GM21737 (cell line): ENCODE measurements at regions not wholly inside any gene's neighbourhood (a gene's known extent, or its start where the extent isn't known, plus 50 kb on each side); places are given as distances from the start of the nearest gene placed in this dataset.
"Not testable (repeated sequence)": the region's sequence is repeated elsewhere in the genome, so short reads cannot be mapped to it uniquely, and the experiment has no call there.

Experiments used
- ATAC-seq: cut with Tn5 transposase; IDR thresholded peaks from one replicate; pipeline ENCODE4 v1.9.1; 2021; ENCODE audit warnings: mild to moderate bottlenecking, moderate library complexity; ENCODE audit not compliant: unreplicated experiment

DNA sequence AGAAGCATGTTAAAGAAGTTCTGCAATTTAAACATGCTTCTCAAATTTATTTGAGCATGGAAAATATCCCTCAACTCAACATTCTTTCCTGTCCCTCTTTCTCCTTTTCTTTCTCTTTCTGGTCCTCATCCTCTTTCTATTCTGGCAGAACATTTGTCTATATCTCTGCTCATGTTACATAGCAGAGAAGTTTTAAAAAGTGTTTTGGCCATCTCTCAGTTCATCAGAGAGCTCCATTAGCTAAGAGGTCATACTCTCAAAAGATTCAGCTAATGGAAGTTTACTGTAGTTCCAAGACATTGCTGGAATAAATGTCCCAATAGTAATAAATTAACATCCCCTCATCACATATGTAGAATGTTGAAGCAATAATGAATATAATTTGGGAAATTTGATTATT is 53.5 kb downstream of the XCL2 start:
- no peak for ATAC-seq

DNA sequence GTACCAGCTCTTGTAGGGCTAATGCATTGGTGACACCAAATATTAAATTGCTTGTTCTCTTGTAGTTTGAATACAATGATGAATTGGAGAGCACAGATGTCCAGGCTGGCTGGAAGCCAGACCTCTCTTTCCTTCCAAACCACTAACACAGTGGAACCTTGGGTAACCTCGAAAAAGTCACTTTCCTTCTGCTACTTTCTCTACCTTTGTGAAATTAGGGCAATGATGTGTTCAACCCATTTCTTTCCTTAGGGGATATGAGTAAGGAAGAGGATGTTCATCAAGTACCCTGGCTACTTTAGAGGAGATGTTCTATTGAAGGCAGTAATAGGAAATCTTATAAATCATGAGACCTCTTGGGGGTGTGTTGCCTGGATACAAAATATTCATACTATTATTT is 55.7 kb downstream of the XCL2 start:
- no peak for ATAC-seq

DNA sequence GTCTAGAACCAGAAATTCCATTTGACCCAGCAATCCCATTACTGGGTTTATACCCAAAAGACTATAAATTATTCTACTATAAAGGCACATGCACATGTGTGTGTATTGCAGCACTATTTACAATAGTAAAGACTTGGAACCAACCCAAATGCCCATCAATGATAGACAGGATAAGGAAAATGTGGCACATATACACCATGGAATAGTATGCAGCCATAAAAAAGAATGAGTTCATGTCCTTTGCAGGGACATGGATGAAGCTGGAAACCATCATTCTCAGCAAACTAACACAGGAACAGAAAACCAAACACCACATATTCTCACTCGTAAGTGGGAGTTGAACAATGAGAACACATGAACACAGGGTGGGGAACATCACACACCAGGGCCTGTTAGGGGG is 57.0 kb downstream of the XCL2 start:
- not testable (repeated sequence) for ATAC-seq

GRCh38 chr1:168485048-168485447 is 58.7 kb downstream of the XCL2 start:
- ATAC-seq, result no peak

DNA sequence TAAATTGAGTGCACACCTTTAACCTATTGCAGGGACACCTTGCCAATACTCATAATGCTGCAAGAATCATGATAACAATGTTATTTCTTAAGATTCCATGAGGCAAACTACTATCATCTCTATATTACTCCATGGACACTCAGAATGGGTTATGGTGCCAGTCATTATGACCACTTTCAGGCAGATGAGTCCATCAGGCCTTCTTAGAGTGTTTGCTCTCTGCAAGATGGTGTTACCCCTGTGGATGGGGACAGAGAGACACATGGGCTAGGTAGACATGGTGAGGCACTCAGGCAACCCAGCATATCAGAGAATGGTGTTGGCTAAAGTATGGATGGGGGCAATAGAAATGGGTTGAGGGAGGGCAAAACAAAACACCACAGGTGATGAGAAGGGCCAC is 59.7 kb downstream of the XCL2 start:
- no peak for ATAC-seq

GRCh38 chr1:168483539-168483938 is 60.3 kb downstream of the XCL2 start:
- no peak for ATAC-seq

DNA sequence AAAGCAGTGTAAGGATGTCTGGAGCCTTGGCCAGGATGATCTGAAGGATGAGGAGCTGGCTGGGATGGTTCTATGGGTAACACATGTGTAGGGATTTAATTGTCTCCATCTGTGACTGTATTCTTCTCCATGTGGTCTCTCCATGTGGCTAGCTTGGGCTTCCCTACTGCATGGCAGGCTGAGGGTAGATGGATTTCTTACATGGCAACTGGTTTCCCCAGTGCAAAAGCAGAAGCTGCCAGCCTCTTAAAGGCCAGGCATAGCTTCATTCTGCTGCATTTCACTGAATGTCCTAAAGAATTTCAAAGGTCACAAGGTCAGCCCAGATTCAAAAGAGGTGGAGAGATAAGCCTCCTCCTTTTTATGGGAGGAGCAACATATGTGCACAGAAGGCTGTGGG is 61.7 kb downstream of the XCL2 start:
- ATAC-seq, result no peak

DNA sequence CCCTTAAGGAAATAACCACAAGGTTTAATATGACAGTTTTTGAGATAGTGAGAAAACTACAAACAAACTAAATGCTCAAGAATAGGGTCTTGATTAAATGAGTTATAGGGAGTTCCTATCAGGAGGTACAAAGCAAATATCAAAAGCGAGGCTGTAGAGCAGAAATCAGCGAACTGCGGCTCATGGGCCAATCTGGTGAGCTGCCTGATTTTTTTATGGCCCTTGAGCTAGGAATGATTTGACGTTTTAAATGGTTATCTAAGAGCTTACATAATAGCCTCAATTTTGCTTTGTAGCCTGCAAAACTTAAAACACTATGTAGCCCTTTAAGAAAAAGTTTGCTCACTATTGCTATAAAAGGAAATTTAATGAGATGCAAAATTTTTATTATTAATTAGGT is 62.2 kb downstream of the XCL2 start:
- no peak for ATAC-seq

DNA sequence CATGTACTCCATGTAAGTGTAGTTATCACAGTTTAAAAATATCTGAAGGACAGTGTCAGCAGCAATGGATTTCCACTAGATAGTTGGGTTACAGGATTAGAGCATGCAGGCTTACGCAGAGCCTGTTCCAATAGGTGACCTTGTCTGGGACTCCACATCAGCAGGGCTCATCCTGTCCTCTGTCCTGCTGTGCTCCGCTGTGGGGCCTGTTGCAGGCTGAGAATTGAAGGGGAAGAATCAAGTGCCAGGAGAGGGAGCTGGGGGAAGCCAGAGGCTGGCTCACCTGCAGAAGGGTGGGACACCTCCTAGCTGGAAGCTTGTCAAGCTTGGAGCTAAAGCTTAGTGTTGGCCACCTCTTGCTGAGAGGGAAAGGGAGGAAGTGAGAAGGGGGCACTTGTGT is 62.8 kb downstream of the XCL2 start:
- no peak for ATAC-seq

GRCh38 chr1:168477792-168478191 is 66.0 kb downstream of the XCL2 start:
- ATAC-seq, result no peak

- ATAC-seq, result no peak
Measured at GRCh38 chr1:168476588-168477385, 67.0 kb downstream of the XCL2 start.

DNA sequence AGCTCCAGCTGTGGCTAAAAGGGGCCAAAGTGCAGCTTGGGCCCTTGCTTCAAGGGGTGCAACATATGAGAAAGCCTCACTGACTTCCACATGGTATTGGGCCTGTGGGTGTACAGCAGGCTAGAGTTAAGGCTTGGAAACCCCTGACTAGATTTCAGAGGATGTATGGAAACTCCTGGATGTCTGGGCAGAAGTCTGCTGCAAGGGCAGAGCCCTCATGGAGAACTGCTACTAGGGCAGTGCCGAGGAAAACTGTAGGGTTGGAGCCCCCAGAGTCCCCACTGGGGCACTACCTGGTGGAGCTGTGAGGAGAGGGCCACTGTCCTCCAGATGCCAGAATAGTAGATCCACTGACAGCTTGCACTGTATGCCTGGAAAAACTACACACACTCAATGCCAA is 69.5 kb downstream of the XCL2 start:
- no peak for ATAC-seq

DNA sequence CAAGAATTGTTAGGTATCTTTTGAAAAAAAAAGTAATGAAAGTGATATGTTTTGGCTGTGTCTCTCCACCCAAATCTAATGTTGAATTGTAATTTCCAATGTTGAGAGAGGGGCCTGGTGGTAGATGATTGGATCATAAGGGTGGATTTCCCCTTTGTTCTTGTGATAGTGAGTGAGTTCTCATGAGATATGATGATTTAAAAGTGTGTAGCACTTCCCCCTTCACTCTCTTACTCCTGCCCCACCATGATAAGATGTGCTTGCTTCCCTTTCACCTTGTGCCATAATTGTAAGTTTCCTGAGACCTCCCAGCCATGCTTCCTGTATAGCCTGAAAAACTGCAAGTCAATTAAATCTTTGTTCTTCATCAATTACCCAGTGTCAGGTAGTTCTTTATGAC is 70.7 kb downstream of the XCL2 start:
- no peak for ATAC-seq

- ATAC-seq, result no peak
Measured at GRCh38 chr1:168472223-168472622, 71.6 kb downstream of the XCL2 start.

DNA sequence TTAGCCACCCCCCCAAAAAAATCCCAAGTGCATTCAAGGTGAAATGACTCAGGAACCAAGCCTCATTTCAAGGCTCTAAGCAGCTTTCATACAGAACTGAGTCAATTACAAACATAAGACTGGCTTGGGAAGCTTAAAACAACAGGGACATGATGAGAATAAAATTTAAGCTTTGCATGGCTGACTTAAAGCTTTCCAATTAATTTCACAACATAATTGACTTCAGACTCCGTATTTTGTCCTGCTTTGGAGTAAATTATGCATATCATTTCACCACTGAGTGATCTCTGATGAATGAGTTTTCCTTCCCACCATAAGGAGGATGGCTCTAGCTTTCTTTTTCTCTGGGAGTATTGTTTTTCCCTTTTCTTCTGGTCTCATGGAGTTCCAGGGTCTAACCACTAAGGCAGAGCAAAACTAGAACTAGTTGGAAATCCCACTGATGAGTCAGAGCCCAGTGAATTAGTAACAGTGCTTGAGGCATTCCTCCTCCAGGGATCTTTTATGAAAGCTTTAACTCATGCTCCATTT is 72.8 kb downstream of the XCL2 start:
- no peak for ATAC-seq

DNA sequence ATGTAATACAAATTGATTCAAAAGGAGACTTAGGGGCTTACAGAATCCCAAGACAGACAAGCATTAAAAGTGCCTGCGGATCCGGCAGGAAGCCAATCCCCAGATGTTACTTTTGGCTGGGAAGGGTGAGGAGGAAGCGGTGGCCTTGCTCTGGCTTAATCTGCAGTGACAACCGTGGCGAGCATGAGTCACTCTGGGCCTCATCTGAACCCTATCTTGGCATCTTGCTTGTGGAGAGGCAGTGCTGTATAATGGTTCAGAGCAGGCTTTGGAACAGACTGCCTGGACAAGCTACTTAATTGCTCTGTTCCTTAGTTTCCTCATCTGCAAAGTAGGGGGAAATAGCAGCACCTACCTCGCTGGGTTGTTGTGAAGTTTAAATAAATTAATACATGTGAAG is 74.1 kb downstream of the XCL2 start:
- ATAC-seq, result no peak

DNA sequence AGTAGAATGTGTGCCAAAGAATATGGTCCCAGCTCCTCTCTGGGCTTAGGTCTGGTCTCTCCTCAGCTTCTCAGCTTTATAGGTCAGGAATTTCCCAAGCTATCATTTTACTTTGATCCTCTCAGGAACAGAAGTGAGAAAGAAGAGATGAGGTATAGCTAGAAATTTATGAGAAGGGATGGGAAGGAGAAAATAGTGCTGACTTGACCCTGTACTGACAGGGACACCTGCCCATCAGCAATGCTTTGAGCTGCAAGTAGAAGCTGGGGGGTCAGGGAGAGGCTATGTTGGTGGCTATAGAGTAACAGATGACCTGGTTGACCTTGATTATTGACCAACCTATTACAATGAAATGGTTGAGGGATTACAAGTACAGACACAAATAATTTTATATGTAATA is 75.0 kb downstream of the XCL2 start:
- no peak for ATAC-seq

DNA sequence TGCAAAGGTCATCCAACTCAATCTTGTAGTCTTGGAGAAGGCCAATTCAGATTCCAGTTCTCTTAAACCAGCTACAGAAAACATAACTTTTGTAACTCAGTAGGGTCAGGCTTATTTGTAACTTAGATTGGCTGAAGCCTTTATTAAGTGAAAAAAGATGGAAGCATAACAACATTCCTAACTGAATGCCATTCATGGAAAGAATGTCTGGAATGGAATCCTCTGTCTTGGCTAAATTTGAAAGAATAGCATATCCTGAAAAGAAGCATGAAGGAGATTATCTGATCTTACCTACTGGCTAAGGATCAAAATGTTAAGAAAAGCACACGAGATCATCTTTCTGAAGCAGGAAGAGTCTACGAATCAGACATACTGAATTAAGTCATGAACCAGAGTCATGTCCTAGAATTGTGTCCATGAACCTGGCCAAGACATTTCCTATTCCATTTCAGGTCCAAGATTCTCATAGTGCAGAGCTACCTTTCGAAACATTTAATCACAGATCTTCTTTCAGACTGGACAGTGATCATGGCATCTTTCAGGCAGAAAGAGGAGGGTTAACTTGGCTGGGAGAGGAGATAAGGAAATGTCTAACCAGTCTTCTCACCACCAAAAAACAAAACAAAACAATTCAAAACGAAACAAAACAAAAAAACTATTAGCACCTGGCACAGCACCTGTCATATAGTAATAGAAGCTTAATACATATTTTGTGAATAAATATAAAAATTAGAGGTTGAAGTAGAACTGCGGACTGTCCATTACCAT is 75.6 kb downstream of the XCL2 start:
- no peak for ATAC-seq

- ATAC-seq, result peak; percentile 36
Measured at GRCh38 chr1:168467452-168467851, 76.3 kb downstream of the XCL2 start.

DNA sequence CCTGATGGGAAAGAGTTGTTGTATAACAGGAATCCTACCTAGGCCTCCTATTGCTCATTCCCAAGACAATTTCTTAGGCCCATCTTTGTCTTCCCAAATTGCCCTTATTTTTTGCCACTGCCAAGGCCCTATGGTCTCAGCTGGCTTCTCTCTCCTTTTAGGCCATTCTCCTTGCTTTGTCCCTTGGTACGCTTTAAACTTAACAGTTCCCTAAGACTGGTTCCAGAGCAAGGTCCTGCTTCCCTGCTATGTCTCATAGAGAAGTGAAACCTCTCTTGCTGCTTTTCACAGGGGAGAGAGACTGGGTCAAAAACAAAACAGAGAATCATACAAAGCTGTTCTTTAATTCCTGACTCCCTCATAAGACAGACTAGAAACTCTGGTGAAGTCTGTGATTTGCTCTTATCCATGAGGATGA is 77.1 kb downstream of the XCL2 start:
- peak; percentile 66 for ATAC-seq

- peak; percentile 61 for ATAC-seq
Measured at GRCh38 chr1:168466092-168466713, 77.6 kb downstream of the XCL2 start.

DNA sequence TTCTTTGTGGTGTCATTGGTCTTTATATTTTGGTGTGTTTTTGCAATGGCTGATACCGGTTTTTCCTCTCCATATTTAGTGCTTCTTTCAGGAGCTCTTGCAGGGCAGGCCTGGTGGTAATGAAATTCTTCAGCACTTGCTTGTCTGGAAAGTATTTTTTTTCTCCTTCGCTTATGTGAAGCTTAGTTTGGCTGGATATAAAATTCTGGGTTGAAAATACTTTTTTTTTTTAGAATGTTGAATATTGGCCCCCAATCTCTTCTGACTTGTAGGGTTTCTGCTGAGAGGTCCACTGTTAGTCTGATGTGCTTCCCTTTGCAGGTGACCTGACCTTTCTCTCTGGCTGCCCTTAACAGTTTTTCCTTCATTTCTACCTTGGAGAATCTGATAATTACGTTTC is 82.7 kb downstream of the XCL2 start:
- not testable (repeated sequence) for ATAC-seq
